A673 (cell line): ENCODE measurements at regions not wholly inside any gene's neighbourhood (a gene's known extent, or its start where the extent isn't known, plus 50 kb on each side); places are given as distances from the start of the nearest gene placed in this dataset.

ENCODE experiments used
- BruUV-seq: library from RNA; stranded (reverse); fragments of 400-500 nt; replicated peaks from 2 replicates; lab custom pipeline; 2021; lab: Mats Ljungman, UMichigan
- CTCF ChIA-PET: fragments of 300-600 bp; sonication (Branson Sonifier 250); formaldehyde crosslinking; loops from one replicate; lab custom pipeline; 2022; ENCODE audit warnings: antibody characterized with exemption; lab: Charles Lee
- POLR2A ChIA-PET: fragments of 300-600 bp; sonication (Branson Sonifier 250); formaldehyde crosslinking; loops from one replicate; lab custom pipeline; 2022; ENCODE audit warnings: antibody characterized with exemption; ENCODE audit not compliant: low non-redundant PET; lab: Charles Lee
- DNase-seq: peaks from one replicate; pipeline ENCODE4 v3.0.0-alpha.2; 2015; ENCODE audit warnings: low spot score
- H3K27ac ChIP-seq: fragments of 200-600 bp; sonication (generic); 2 replicates; pipeline ENCODE4 v1.5.1; 2016; ENCODE audit warnings: mixed run types, low read depth, mild to moderate bottlenecking, mixed read lengths, antibody characterized with exemption, low read length; ENCODE audit not compliant: poor library complexity, severe bottlenecking
- H3K27me3 ChIP-seq: fragments of 200-600 bp; sonication (generic); replicated peaks from 2 replicates; pipeline ENCODE4 v1.6.1; 2017; ENCODE audit warnings: mixed run types, low read depth, mild to moderate bottlenecking, mixed read lengths, antibody characterized with exemption, low read length; ENCODE audit not compliant: insufficient read depth, poor library complexity
- H3K36me3 ChIP-seq: fragments of 200-600 bp; sonication (generic); 2 replicates; pipeline ENCODE4 v1.6.1; 2016; ENCODE audit warnings: mixed run types, mild to moderate bottlenecking, mixed read lengths, antibody characterized with exemption, low read length; ENCODE audit not compliant: insufficient read depth, poor library complexity, severe bottlenecking
- H3K4me1 ChIP-seq: fragments of 200-600 bp; sonication (generic); 2 replicates; pipeline ENCODE4 v1.6.1; 2017; ENCODE audit warnings: mixed run types, mild to moderate bottlenecking, mixed read lengths, antibody characterized with exemption, low read length; ENCODE audit not compliant: insufficient read depth, poor library complexity, severe bottlenecking
- H3K4me3 ChIP-seq: fragments of 200-600 bp; sonication (generic); 2 replicates; pipeline ENCODE4 v1.5.1; 2016; ENCODE audit warnings: low read depth, mixed run types, mild to moderate bottlenecking, mixed read lengths, low read length; ENCODE audit not compliant: poor library complexity, severe bottlenecking
- H3K9me3 ChIP-seq: fragments of 200-600 bp; sonication (generic); 2 replicates; pipeline ENCODE4 v1.6.1; 2016; ENCODE audit warnings: mixed run types, low read depth, mild to moderate bottlenecking, mixed read lengths, antibody characterized with exemption, low read length; ENCODE audit not compliant: poor library complexity, severe bottlenecking
- EZH2 ChIP-seq: fragments of 200-600 bp; sonication (generic); IDR thresholded peaks from 2 replicates; pipeline ENCODE4 v1.6.1; 2017; ENCODE audit warnings: borderline replicate concordance, low read depth, mild to moderate bottlenecking, mixed read lengths, antibody characterized with exemption, low read length; ENCODE audit not compliant: poor library complexity, severe bottlenecking
- intact Hi-C: fragments of 100-400 bp; cut with micrococcal nuclease; formaldehyde crosslinking; loops from one replicate; pipeline ENCODE4 v1.10.0; 2022; ENCODE audit not compliant: unreplicated experiment
- TF ChIP-seq, protein P1 (sequence below): fragments of 300-800, 200-600 bp; sonication (generic); conservative IDR thresholded peaks from 2 replicates; pipeline ENCODE4 v1.5.1; 2017; ENCODE audit warnings: low read depth, mild to moderate bottlenecking, antibody characterized with exemption, low read length, moderate library complexity, mixed read lengths

GRCh38 chr12:105910030-105910429 lies 228.7 kb downstream of the NUAK1 start:
- CTCF ChIA-PET: no interaction called here
- POLR2A ChIA-PET: no interaction called here
- no peaks in the 10 kb centered on the region for H3K9me3 ChIP-seq
- H3K4me3 ChIP-seq: no peak overlapping the region
- H3K27me3 ChIP-seq: no peaks in the 10 kb centered on the region
- intact Hi-C loops: no loop called here
- no peaks in the 10 kb centered on the region for H3K36me3 ChIP-seq
- BruUV-seq: no TSS peak
- TF ChIP-seq, protein P1, sequence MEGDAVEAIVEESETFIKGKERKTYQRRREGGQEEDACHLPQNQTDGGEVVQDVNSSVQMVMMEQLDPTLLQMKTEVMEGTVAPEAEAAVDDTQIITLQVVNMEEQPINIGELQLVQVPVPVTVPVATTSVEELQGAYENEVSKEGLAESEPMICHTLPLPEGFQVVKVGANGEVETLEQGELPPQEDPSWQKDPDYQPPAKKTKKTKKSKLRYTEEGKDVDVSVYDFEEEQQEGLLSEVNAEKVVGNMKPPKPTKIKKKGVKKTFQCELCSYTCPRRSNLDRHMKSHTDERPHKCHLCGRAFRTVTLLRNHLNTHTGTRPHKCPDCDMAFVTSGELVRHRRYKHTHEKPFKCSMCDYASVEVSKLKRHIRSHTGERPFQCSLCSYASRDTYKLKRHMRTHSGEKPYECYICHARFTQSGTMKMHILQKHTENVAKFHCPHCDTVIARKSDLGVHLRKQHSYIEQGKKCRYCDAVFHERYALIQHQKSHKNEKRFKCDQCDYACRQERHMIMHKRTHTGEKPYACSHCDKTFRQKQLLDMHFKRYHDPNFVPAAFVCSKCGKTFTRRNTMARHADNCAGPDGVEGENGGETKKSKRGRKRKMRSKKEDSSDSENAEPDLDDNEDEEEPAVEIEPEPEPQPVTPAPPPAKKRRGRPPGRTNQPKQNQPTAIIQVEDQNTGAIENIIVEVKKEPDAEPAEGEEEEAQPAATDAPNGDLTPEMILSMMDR: no peak
- TF ChIP-seq EZH2: no peak
- DNase-seq: no peak
- H3K4me1 ChIP-seq: no peaks in the 10 kb centered on the region
- H3K27ac ChIP-seq: no peak overlapping the region

- Histone ChIP-seq H3K36me3 (no peaks in the 10 kb centered on the region), H3K27ac (no peak overlapping the region), H3K9me3 (no peaks in the 10 kb centered on the region), H3K27me3 (no peaks in the 10 kb centered on the region), H3K4me3 (no peak overlapping the region), H3K4me1 (no peaks in the 10 kb centered on the region)
- POLR2A ChIA-PET: no interaction called here
- no peak for TF ChIP-seq EZH2
- intact Hi-C loops: no loop called here
- CTCF ChIA-PET: no interaction called here
- no peak for DNase-seq
- no TSS peak for BruUV-seq
These were observed 226.8 kb downstream of the NUAK1 start for GRCh38 chr12:105911966-105912365.

- Histone ChIP-seq H3K36me3 (no peaks in the 10 kb centered on the region), H3K4me1 (no peaks in the 10 kb centered on the region), H3K27me3 (no peaks in the 10 kb centered on the region), H3K27ac (no peak overlapping the region), H3K4me3 (no peak overlapping the region), H3K9me3 (no peaks in the 10 kb centered on the region)
- TF ChIP-seq, protein P1: no peak
- no peak for TF ChIP-seq EZH2
- BruUV-seq: no TSS peak
- intact Hi-C loops: no loop called here
- CTCF ChIA-PET: no interaction called here
- POLR2A ChIA-PET: no interaction called here
- DNase-seq: no peak
These were observed 225.7 kb downstream of the NUAK1 start for GRCh38 chr12:105912882-105913678.
